Coronary artery (tissue), 2 donors: ENCODE measurements at regions not wholly inside any gene's neighbourhood (a gene's known extent, or its start where the extent isn't known, plus 50 kb on each side); places are given as distances from the start of the nearest gene placed in this dataset.

Experiments used
- DNase-seq: peaks from one replicate; pipeline ENCODE4 v3.0.0-alpha.2; 2017; ENCODE audit warnings: low spot score
- H3K27ac ChIP-seq, 2 donors: fragments of 200-600 bp; sonication (generic); one replicate each; pipeline ENCODE4 v1.5.1; 2016 to 2019
- H3K4me3 ChIP-seq: fragments of 200-600 bp; sonication (generic); 2 replicates; pipeline ENCODE4 v1.5.1; 2016; ENCODE audit warnings: mild to moderate bottlenecking, moderate library complexity
- CTCF ChIP-seq: fragments of 200-600 bp; sonication (generic); IDR thresholded peaks from one replicate; pipeline ENCODE4 v1.5.1; 2019; ENCODE audit warnings: antibody characterized with exemption

DNA sequence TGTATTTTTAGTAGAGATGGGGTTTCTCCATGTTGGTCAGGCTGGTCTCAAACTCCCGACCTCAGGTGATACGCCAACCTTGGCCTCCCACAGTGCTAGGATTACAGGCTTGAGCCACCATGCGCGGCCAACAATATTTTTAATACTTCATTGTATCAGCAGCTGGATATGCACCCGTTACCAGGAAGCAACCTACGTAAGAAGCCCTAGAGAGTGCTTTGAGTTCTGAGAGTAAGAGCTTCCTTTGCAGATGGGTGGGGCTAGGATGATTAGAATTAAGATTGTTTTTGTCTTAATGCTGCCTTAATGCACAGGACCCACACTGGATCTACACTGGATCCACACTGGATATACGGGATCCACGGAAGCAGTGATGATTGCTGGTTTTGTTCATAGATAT is 123.9 kb upstream of the ABCA1 start:
- no peak for TF ChIP-seq CTCF
- H3K27ac ChIP-seq = no peak overlapping the region
- DNase-seq = no peak

GRCh38 chr9:105052346-105052745 is 124.4 kb upstream of the ABCA1 start:
- H3K4me3 ChIP-seq = no peak overlapping the region
- TF ChIP-seq CTCF = no peak
- no peak for DNase-seq
- H3K27ac ChIP-seq = no peak overlapping the region

More for the DNA sequence above, 123.9 kb upstream of the ABCA1 start:
- H3K4me3 ChIP-seq = no peak overlapping the region

- DNase-seq = peak; percentile 22
- H3K4me3 ChIP-seq = no peak overlapping the region
- TF ChIP-seq CTCF = no peak
- H3K27ac ChIP-seq = no peak overlapping the region
These were observed 125.3 kb upstream of the ABCA1 start for GRCh38 chr9:105053209-105053652.

DNA sequence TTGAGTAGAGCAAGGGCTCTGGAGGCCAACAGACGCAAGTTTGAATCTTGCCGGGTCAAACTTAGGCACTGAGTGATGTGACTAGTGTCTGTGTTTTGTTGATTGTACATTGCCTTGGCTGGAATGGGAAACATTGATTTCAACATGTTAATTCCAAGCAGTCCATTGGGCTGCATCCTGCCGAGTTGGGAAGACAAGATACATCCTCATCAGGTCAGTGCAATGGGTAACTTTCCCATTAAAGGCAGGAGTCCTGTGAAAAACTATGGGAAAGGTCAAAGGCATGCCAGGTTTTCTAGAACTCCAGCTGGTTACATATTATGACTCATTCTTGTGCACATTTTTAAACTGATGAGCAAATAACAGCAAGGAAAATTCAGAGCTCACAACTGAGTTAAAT is 126.5 kb upstream of the ABCA1 start:
- DNase-seq = no peak
- no peak for TF ChIP-seq CTCF
- no peak overlapping the region for H3K27ac ChIP-seq
- no peak overlapping the region for H3K4me3 ChIP-seq

DNA sequence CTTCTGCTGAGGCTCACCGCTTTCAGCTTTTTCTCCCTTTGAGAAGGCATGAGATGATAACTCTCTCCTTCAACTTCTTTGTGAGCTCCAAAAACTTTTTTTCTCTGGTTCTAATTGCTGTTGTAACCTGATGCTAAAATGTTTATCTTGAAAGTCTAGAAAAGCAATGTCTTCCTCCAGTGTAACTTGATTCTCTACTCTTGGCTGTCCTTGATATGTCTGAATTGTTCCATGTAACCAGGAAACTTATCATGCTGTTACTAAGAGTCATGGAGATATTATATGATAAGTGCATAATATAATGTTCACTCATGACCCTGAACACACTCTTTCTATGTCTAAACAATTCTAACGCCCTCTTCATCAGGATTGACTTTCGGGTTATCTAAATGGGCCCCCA is 128.0 kb upstream of the ABCA1 start:
- H3K27ac ChIP-seq = no peak overlapping the region
- no peak for TF ChIP-seq CTCF
- no peak overlapping the region for H3K4me3 ChIP-seq
- DNase-seq = no peak

DNA sequence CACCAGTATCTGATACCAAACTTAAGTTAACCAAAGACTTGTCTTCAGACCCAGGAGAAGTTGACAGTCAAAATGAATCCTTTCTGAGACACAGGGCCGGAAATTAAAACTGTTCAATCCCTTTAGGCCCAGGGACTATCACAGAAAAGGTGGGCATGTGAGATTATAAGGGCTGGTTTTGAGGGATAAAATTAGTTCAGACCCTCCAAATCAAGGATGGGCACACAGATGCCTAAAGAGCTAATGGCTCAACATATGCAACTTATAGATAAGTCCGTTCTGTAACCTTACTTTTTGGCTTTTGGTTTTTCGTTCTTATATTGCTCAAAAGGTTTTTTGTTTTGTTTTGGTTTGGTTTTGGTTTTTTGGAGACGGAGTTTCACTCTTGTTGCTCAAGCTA is 129.6 kb upstream of the ABCA1 start:
- TF ChIP-seq CTCF = no peak
- Histone ChIP-seq H3K27ac (no peak overlapping the region), H3K4me3 (no peak overlapping the region)
- no peak for DNase-seq

- no peak for TF ChIP-seq CTCF
- DNase-seq = no peak
- Histone ChIP-seq H3K4me3 (no peak overlapping the region), H3K27ac (no peak overlapping the region)
These were observed 131.3 kb upstream of the ABCA1 start for GRCh38 chr9:105059252-105059651.
